Superior temporal gyrus (tissue), 1 donor: ENCODE measurements at regions not wholly inside any gene's neighbourhood (a gene's known extent, or its start where the extent isn't known, plus 50 kb on each side); places are given as distances from the start of the nearest gene placed in this dataset.
A peak's percentile ranks its signal among the peaks of the same experiment; 100 is the strongest.
"Not testable (repeated sequence)": the region's sequence is repeated elsewhere in the genome, so short reads cannot be mapped to it uniquely, and the experiment has no call there.

Experiments used
- DNase-seq: peaks from one replicate; pipeline ENCODE4 v3.0.0-alpha.2; 2016; ENCODE audit errors: extremely low spot score

GRCh38 chr14:53399057-53399456 lies 245.9 kb upstream of the DDHD1 start:
- DNase-seq, result no peak

DNA sequence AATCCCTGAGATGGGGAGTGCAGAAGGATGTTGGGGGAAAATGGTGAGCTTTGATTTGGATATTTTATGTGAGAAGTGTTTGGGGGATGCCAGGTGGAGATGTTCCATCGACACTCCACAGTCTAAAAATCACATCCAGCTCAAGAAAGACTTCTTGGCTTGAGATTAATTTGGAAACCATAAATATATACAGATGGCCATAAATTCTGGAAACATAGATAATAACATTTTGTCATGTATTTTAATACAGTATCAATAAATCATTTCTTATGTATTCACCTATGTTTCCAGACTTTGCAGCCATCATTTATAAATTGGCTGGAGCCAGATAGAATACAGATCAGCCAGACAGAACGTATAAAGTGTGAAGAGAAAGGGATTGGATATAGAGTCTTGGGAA lies 245.5 kb upstream of the DDHD1 start:
- no peak for DNase-seq

- DNase-seq, result not testable (repeated sequence)
These were observed 242.1 kb upstream of the DDHD1 start for GRCh38 chr14:53395267-53395666.

- DNase-seq, result no peak
These were observed 238.6 kb upstream of the DDHD1 start for GRCh38 chr14:53391631-53392285.

DNA sequence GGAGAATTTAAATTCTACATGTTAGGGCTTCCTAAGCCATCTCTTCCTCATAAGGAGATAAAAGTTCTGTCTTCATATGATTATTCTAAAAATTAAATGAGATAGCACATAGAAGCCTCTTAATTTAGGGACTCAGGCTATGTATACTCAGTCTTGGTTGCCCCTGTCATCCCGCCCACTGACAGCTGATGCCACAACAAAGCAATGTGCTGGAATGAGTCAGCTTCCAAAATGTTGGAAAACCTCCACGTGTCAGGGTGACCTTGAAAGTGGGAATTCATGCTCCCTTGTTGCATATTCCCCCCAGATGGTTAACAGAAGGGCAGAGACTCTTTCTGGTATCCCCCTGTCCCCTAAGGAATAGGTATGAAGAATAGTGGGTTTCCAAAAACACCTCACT lies 238.0 kb upstream of the DDHD1 start:
- no peak for DNase-seq

DNA sequence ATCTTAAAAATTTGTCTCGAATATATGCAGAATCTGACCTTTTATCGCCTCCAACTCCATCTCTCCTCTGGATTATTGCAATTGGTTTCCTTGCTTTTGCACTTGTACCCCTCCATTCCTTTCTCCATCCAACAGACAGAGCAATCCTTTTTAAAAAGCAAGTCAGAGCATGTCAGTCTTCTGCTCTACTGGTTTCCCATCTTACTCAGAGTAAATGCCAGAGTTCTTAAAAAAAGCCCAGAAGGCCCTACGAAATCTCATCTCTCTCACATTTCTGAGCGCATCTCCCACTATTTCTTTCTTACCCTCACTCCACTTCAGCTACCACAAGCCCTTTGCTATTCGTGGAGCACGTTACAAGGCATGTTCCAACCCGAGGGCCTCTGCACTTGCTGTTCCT lies 236.9 kb upstream of the DDHD1 start:
- no peak for DNase-seq

- no peak for DNase-seq
These were observed 236.1 kb upstream of the DDHD1 start for GRCh38 chr14:53389202-53389601.

DNA sequence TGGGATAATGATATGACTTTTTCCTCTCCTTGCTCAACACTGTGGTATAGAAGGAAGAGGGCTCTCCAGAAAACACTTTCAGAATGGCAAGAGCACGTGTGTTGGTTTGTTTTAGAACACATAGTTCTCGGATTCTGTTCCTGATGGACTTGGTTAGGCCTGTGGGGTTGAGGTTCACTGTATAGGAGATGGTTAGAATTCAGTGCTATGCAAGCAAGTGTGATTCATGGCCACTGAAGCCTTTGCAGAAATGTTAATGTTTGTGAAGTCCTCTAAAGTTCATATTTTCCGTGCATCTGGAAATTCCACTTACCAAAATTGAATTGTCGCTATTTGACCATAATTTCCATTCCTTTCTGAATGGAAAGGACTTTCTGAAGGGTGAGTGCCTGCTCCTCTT lies 233.2 kb upstream of the DDHD1 start:
- DNase-seq, result no peak

DNA sequence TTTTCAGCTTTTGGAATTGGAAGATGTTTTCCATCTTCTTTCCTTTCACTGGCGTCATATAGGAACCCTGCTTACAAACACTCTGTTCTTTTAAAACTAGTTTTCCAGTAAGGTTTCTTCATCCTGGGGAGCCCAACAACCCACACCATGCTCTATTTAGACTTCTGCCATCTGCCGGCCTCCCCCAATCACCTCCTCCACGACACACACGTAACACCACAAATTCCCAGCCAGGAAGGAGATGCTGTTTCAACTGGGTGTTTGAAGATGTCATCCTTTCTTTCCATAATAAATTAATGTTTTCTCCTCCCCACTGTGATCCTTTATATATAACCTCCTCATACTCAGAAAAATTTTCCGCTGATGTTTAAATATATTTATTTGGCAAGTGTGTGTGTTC lies 231.4 kb upstream of the DDHD1 start:
- peak; percentile 72 for DNase-seq

GRCh38 chr14:53384073-53384472 lies 230.9 kb upstream of the DDHD1 start:
- no peak for DNase-seq

DNA sequence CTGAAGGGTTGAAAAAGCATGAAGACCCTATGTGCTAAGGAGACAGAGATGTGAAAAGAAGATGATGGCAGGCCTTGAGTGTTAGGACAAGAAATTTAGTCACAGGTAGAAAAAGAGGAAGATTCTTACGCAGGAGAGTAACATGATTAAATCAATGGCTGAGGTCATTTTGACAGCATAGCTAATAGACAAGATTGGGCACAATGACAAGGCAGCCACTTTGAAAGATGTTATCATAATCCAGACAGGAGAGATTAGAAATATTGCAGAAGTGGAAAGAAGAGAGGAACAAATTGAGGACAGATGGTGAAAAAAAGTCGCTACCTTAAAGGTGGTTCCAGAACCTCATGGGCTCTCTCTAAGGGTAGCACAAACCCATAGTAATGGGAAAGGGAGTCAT lies 228.8 kb upstream of the DDHD1 start:
- DNase-seq, result no peak

DNA sequence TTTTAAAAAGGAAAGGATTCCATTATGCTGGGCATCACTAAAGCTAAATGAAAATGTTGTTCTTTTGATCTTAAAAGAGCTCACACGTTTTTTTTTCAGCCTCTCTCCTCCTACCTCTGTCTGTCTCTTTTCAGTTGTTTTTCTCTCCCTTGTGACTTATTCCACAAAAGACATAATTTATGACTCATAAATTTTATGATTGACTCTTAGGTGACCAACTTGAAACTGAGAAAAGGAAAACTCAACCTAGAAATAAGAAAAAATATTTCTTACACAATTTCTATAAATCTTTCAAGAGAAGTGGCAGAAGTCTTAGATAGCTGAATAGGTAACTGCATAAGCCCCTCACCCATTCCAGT lies 227.7 kb upstream of the DDHD1 start:
- peak; percentile 30 for DNase-seq

DNA sequence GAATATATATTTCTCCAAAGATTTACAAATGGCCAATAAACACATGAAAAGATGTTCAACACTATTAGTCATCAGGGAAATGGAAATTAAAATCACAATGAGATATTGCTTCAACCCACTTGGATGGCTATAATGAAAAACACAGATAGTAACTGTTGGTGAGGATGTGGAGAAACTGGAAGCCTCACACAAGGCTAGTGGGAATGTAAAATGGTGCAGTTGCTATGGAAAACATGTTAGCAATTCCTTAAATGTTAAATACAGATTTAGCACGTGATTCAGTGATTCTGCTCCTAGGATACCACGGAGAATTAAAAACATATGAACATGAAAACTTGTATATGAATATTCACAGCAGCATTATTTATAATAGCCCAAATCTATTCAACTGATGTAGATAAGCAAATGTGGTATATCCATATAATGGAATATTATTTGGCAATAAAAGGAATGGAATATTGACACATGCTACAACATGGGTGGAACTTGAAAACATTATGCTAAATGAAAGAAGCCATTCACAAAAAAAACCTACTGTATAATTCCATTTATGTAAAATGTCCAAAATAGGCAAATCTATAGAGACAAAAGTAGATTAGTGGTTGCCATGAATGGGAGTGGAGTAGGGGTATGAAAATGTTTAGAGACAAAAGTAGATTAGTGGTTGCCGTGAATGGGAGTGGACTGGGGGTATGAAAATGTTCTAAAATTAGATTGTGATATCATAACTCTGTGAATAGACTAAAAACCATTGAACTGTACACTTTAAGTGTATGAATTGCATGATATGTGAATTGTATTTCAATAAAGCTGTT lies 227.1 kb upstream of the DDHD1 start:
- DNase-seq, result no peak

DNA sequence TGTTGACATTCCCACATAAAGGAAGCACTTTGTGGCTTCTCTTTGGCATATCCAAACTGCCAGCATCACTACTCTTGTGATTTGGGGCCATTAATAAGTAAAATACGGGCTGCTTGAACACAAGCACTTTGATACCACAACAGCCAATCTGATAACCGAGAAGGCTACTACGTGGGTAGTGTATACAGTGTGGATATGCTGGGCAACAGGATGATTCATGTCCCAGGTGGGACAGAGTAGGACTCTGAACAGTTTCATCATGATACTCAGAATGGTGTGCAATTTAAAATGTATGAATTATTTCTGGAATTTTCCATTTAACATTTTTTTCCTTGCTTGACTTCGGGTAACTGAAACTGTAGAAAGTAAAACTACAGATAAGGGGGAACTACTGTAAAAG lies 225.0 kb upstream of the DDHD1 start:
- DNase-seq, result no peak

GRCh38 chr14:53376064-53376463 lies 222.9 kb upstream of the DDHD1 start:
- DNase-seq, result no peak

GRCh38 chr14:53375599-53375998 lies 222.5 kb upstream of the DDHD1 start:
- no peak for DNase-seq

- DNase-seq, result no peak
These were observed 215.6 kb upstream of the DDHD1 start for GRCh38 chr14:53368711-53369201.

DNA sequence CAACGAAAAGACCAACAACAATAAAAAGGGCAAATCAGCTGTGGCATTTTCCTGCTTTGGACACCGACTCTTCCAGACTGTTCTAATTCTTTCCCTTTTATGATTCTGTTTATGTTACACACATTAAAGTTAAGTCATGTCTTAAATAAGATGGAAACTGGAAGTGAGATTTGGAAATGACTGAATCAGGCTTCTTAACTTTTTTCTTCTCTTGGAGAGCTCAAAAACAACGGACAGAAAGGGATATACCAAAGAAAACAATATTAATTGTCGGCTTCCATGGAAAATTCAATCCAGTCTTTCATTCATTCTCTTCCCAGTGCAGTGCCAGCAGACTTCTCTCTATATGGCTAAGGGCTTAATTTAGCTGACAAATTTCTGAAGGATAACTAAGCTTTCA lies 214.9 kb upstream of the DDHD1 start:
- no peak for DNase-seq

- no peak for DNase-seq
These were observed 214.5 kb upstream of the DDHD1 start for GRCh38 chr14:53367644-53368026.

- peak; percentile 67 for DNase-seq
These were observed 212.5 kb upstream of the DDHD1 start for GRCh38 chr14:53365486-53366130.

- DNase-seq, result not testable (repeated sequence)
These were observed 209.8 kb upstream of the DDHD1 start for GRCh38 chr14:53362916-53363315.

DNA sequence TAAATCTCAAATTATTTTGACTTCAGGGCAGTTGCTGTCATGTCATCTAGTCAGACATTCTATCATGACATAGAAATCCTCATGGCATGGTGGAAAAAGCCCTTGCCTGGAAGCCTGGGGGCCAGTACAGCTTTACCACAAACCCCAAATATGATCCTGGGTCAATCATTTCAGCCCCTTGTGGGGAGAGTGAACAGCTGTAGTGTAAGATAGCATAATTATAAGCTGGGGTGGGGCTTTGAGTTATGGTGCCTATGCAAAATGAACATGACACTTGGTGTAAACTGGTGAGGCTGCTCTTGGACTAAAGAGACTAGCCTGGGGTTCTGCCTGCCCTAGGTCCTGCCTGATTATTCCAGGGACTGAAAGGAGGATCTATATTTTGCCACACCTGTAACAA lies 207.7 kb upstream of the DDHD1 start:
- no peak for DNase-seq

GRCh38 chr14:53358166-53358565 lies 205.0 kb upstream of the DDHD1 start:
- no peak for DNase-seq
